CD14-positive monocyte (primary cell): ENCODE measurements at regions not wholly inside any gene's neighbourhood (a gene's known extent, or its start where the extent isn't known, plus 50 kb on each side); places are given as distances from the start of the nearest gene placed in this dataset.

Experiments
- DNase-seq, 3 donors: peaks; one replicate each; pipeline ENCODE4 v3.0.0-alpha.2; 2011 to 2022
- H2AFZ ChIP-seq: 2 replicates; pipeline ENCODE4 v1.6.0; 2012; ENCODE audit warnings: mild to moderate bottlenecking, low read depth, low read length, inconsistent platforms; ENCODE audit not compliant: insufficient read depth, poor library complexity, severe bottlenecking
- H3K27ac ChIP-seq, 2 donors: 1 replicate in 1 of 2; 2 replicates in 1 of 2; pipeline ENCODE4 v1.5.1; 2012 to 2013; ENCODE audit warnings: low read length in 2 of 2, control low read depth in 1 of 2, inconsistent platforms in 1 of 2, low read depth in 1 of 2, mild to moderate bottlenecking in 1 of 2
- H3K27me3 ChIP-seq, 2 donors: one replicate each; pipeline versions ENCODE4 v1.6.0 to v1.6.1; 2011 to 2013; ENCODE audit warnings: low read length in 2 of 2; ENCODE audit not compliant: control insufficient read depth in 2 of 2, insufficient read depth in 2 of 2
- H3K36me3 ChIP-seq, 2 donors: replicated peaks in 1 of 2; 1 replicate in 1 of 2; 2 replicates in 1 of 2; pipeline versions ENCODE4 v1.5.1 to v1.6.1; 2012 to 2013; ENCODE audit warnings: low read length in 2 of 2, control low read depth in 1 of 2, inconsistent platforms in 1 of 2, mild to moderate bottlenecking in 1 of 2; ENCODE audit not compliant: insufficient read depth in 2 of 2, control insufficient read depth in 1 of 2
- H3K4me1 ChIP-seq, 2 donors: 1 replicate in 1 of 2; 2 replicates in 1 of 2; pipeline versions ENCODE4 v1.5.1 to v1.6.1; 2012 to 2013; ENCODE audit warnings: low read length in 2 of 2, control low read depth in 1 of 2, inconsistent platforms in 1 of 2, mild to moderate bottlenecking in 1 of 2, moderate library complexity in 1 of 2; ENCODE audit not compliant: insufficient read depth in 2 of 2, control insufficient read depth in 1 of 2
- H3K4me2 ChIP-seq: replicated peaks from 2 replicates; pipeline ENCODE3; 2012; ENCODE audit warnings: low read length, moderate library complexity, mild to moderate bottlenecking; ENCODE audit not compliant: poor library complexity, severe bottlenecking; ENCODE audit errors: extremely low read depth
- H3K4me3 ChIP-seq, 3 experiments: fragments of 200-600 bp in 1 of 3; sonication (generic) in 1 of 3; replicated peaks in 1 of 3; 1 replicate in 2 of 3; 2 replicates in 1 of 3; pipeline ENCODE4 v1.5.1; 2011 to 2013; ENCODE audit warnings: low read length in 3 of 3, mild to moderate bottlenecking in 3 of 3, control low read depth in 2 of 3, low read depth in 2 of 3, inconsistent platforms in 1 of 3, moderate library complexity in 1 of 3
- H3K79me2 ChIP-seq: 2 replicates; pipeline ENCODE4 v1.6.0; 2012; ENCODE audit warnings: mild to moderate bottlenecking, control low read depth, inconsistent platforms, low read length, moderate library complexity; ENCODE audit not compliant: insufficient read depth
- H3K9ac ChIP-seq: 2 replicates; pipeline ENCODE4 v1.6.0; 2017; ENCODE audit warnings: low read length, mild to moderate bottlenecking; ENCODE audit not compliant: insufficient read depth, poor library complexity, severe bottlenecking
- H3K9me3 ChIP-seq, 2 donors: replicated peaks in 1 of 2; 1 replicate in 1 of 2; 2 replicates in 1 of 2; pipeline versions ENCODE4 v1.5.1 to v1.6.1; 2012 to 2013; ENCODE audit warnings: low read length in 2 of 2, control low read depth in 1 of 2; ENCODE audit not compliant: control insufficient read depth in 1 of 2, insufficient read depth in 1 of 2
- H4K20me1 ChIP-seq: 2 replicates; pipeline ENCODE4 v1.6.0; 2012; ENCODE audit warnings: mild to moderate bottlenecking, low read length, control low read depth, moderate library complexity; ENCODE audit not compliant: insufficient read depth
- H3K27ac Mint-ChIP-seq, 7 donors: one replicate each; pipeline ENCODE4 v1.8.0; 2020; ENCODE audit warnings: mild to moderate bottlenecking in 7 of 7, mixed read lengths in 7 of 7, moderate library complexity in 6 of 7, inconsistent platforms in 2 of 7
- H3K27me3 Mint-ChIP-seq, 3 donors: one replicate each; pipeline ENCODE4 v1.8.0; 2021 to 2022; ENCODE audit warnings: low read depth in 3 of 3, mild to moderate bottlenecking in 3 of 3, mixed read lengths in 3 of 3, moderate library complexity in 3 of 3, inconsistent platforms in 1 of 3
- H3K36me3 Mint-ChIP-seq, 2 donors: one replicate each; pipeline ENCODE4 v1.8.0; 2020; ENCODE audit warnings: mixed read lengths in 2 of 2, inconsistent platforms in 1 of 2, mild to moderate bottlenecking in 1 of 2
- H3K4me1 Mint-ChIP-seq: one replicate; pipeline ENCODE4 v1.8.0; 2020; ENCODE audit warnings: mild to moderate bottlenecking, mixed read lengths
- H3K4me3 Mint-ChIP-seq, 2 donors: one replicate each; pipeline ENCODE4 v1.8.0; 2020; ENCODE audit warnings: mild to moderate bottlenecking in 2 of 2, mixed read lengths in 2 of 2, moderate library complexity in 1 of 2
- H3K9me3 Mint-ChIP-seq, 7 donors: one replicate each; pipeline ENCODE4 v1.8.0; 2020 to 2022; ENCODE audit warnings: mixed read lengths in 7 of 7, mild to moderate bottlenecking in 6 of 7, moderate library complexity in 6 of 7, inconsistent platforms in 2 of 7
- WGBS: methylation state at CpG from one replicate; pipeline ENCODE4 v1.1.5; 2013; ENCODE audit warnings: missing lambda C conversion rate; ENCODE audit not compliant: insufficient coverage; 5-methylcytosine and 5-hydroxymethylcytosine counted together
- intact Hi-C, 2 donors: fragments of 100-400 bp; cut with micrococcal nuclease; formaldehyde crosslinking; loops; one replicate each; pipeline versions ENCODE4 v1.15.0 to v1.15.1; 2023
- TF ChIP-seq, protein P1 (sequence below): fragments of 200-600 bp; IDR thresholded peaks from one replicate; pipeline ENCODE4 v1.8.0; 2022; ENCODE audit warnings: antibody characterized with exemption, mild to moderate bottlenecking

DNA sequence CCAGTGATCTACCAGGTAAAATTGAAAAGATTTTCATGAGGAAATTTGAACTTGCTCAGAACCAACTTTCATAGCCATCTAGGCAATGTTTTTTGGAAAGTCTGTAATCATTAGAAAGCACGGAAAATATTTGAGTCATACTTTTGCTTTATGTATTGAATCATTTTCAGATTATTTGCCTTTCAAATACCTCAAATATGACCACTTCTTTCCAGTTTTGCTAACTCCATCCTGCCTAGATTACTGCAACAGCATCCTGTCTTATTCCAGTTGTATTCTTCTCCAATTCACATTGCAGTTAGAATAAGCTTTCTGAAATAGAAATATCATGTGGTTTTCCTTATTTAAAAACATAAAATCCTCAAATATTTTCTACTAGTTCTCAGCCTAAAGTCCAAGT, 239.8 kb upstream of the FAR2 start:
- Histone ChIP-seq H4K20me1 (no peaks in the 10 kb centered on the region), H3K27me3 (no peaks in the 10 kb centered on the region), H2AFZ (no peak overlapping the region), H3K9ac (no peak overlapping the region), H3K4me2 (no peak overlapping the region), H3K4me3 (no peak overlapping the region), H3K27ac (no peak overlapping the region), H3K79me2 (no peaks in the 10 kb centered on the region), H3K4me1 (no peaks in the 10 kb centered on the region), H3K9me3 (peaks cover 11 to 31% of the 10 kb centered on the region in 2 donors), H3K36me3 (no peaks in the 10 kb centered on the region)
- H3K4me1 Mint-ChIP-seq = no peaks in the 10 kb centered on the region
- no peak overlapping the region for H3K4me3 Mint-ChIP-seq
- H3K27ac Mint-ChIP-seq = no peak overlapping the region
- intact Hi-C loops = no loop called here
- no peak for DNase-seq
- H3K27me3 Mint-ChIP-seq = no peaks in the 10 kb centered on the region
- TF ChIP-seq, protein P1, sequence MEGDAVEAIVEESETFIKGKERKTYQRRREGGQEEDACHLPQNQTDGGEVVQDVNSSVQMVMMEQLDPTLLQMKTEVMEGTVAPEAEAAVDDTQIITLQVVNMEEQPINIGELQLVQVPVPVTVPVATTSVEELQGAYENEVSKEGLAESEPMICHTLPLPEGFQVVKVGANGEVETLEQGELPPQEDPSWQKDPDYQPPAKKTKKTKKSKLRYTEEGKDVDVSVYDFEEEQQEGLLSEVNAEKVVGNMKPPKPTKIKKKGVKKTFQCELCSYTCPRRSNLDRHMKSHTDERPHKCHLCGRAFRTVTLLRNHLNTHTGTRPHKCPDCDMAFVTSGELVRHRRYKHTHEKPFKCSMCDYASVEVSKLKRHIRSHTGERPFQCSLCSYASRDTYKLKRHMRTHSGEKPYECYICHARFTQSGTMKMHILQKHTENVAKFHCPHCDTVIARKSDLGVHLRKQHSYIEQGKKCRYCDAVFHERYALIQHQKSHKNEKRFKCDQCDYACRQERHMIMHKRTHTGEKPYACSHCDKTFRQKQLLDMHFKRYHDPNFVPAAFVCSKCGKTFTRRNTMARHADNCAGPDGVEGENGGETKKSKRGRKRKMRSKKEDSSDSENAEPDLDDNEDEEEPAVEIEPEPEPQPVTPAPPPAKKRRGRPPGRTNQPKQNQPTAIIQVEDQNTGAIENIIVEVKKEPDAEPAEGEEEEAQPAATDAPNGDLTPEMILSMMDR = no peak
- no CpG with 5 or more reads among the region's 1 CpG for WGBS
- H3K36me3 Mint-ChIP-seq = no peaks in the 10 kb centered on the region
- H3K9me3 Mint-ChIP-seq = peaks cover 14 to 33% (median 22%) of the 10 kb centered on the region in 7 donors

DNA sequence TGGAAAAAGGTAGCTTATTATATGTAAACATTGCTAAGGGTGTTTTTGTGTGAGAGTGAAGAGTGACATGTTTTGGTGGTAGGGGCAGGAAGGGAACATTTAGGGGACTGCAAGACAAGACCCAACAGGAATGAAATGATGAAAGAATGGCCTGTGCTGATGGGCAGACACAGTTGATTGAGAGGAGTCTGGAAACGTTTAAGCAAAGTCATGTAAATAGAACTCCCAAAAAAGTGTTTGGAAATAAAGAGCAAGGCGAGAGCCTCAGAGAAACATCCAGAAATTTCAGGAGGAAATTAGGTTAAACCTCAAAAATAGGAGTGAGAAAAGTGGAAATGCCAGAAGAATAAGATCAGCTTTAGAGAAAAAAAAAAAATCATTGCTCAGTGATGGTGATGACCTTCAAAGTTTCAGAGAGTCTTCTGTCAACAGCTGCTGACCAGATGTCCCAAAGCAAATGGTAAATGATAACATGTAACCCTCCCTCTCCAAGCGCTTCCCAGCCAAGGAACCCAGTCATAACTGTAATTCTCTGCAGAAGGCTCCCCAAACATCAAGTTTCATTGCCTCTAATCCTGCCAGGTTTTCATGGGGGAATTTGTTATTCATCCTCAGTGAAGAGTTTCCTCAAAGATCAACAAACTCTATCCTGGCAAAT, 223.2 kb upstream of the FAR2 start:
- Mint-ChIP-seq H3K9me3 (peaks cover 0 to 15% (median 3%) of the 10 kb centered on the region in 7 donors), H3K4me1 (no peaks in the 10 kb centered on the region), H3K27ac (peak overlapping the region in 1 of 7 donors; percentile 37), H3K4me3 (no peak overlapping the region), H3K27me3 (peaks cover 2 to 4% (median 2%) of the 10 kb centered on the region in 3 donors), H3K36me3 (no peaks in the 10 kb centered on the region)
- no peak overlapping the region for H3K9ac ChIP-seq
- H3K4me3 ChIP-seq = no peak overlapping the region
- peaks cover 3 to 4% of the 10 kb centered on the region in 2 donors for H3K9me3 ChIP-seq
- no peaks in the 10 kb centered on the region for H3K36me3 ChIP-seq
- no peaks in the 10 kb centered on the region for H3K4me1 ChIP-seq
- TF ChIP-seq, protein P1 = no peak
- H3K4me2 ChIP-seq = no peak overlapping the region
- H4K20me1 ChIP-seq = no peaks in the 10 kb centered on the region
- H3K79me2 ChIP-seq = no peaks in the 10 kb centered on the region
- 71% methylated on average over 2 of the region's 3 CpGs for WGBS
- no peaks in the 10 kb centered on the region for H3K27me3 ChIP-seq
- no peak overlapping the region for H2AFZ ChIP-seq
- DNase-seq = no peak
- H3K27ac ChIP-seq = no peak overlapping the region
- intact Hi-C loops = no loop called here
